ENCODE measurements at regions not wholly inside any gene's neighbourhood (a gene's known extent, or its start where the extent isn't known, plus 50 kb on each side); places are given as distances from the start of the nearest gene placed in this dataset.
A peak's percentile ranks its signal among the peaks of the same experiment; 100 is the strongest.

DNA sequence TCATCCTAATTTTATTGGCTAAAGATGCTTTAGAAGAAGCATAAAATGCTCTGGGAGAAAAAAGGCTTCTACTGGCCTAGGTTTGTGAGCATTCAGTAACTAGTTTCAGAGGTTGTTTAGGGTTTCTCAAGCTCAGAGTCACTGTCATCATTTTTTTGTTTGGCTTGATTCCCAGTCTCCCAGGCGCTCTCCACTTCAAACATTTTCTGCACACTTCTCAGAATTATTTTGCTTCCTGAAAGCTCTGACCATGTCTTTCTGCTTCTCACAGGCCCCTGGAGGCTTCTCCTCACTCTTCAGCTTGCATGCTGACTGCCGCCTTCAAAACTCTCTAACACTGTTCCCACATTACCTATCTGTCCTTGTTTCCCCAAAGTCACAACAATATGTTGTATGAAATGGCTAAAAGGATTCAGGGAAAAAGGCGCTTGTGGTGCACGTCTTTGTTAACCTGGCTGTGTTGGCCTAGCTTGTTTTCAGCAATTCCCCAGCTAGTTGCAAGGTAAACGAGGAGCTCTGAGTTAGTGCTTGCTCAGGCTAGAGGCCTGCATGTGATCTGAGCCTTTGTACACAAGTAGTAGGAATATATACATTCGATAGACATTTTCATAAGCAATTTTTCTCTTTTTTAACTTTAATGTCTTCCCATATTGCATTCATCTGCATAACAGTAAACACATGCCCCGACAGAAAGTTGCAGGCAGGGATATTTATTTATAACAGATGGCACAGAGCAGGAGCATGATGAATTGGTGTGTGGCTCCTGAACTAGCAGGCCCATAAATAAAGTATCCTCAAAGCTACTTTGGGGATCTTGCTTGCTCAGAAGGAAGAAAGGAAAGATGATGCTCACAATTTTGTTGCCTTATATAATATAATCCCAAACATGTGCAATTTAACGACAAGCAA, 129.2 kb upstream of the DPH6 start:
- H3K27me3 ChIP-seq (ENCODE audit: control insufficient read depth in 3 of 3, insufficient read depth in 3 of 3, low read depth in 1 of 3, low read length in 3 of 3): no peaks in the 10 kb centered on the region
- no peaks in the 10 kb centered on the region for H3K9me3 ChIP-seq (replicated peaks in 1 of 2; ENCODE audit: control insufficient read depth in 2 of 2, insufficient read depth in 1 of 2, low read depth in 1 of 2, low read length in 2 of 2)
- no peaks in the 10 kb centered on the region for H3K79me1 ChIP-seq (ENCODE audit: low read depth, low read length)
- H2AFZ ChIP-seq (ENCODE audit: low read length): peak overlapping the region; percentile 85
- no peak overlapping the region for H3K9ac ChIP-seq (ENCODE audit: low read depth, low read length, poor library complexity)
- no peak overlapping the region for H2BK5ac ChIP-seq (ENCODE audit: low read length)
- no peak overlapping the region for H3K4me2 ChIP-seq (ENCODE audit: insufficient read depth, low read length, poor library complexity, severe bottlenecking)
- no CpG with 5 or more reads among the region's 8 CpGs for WGBS, 2 donors (ENCODE audit: extremely low coverage in 2 of 2, insufficient read length in 2 of 2, insufficient replicate concordance in 1 of 2)
- H4K91ac ChIP-seq (ENCODE audit: low read depth, low read length, poor library complexity): no peak overlapping the region
- H3K4ac ChIP-seq (ENCODE audit: low read length): no peak overlapping the region
- H2BK15ac ChIP-seq (ENCODE audit: low read length): no peak overlapping the region
- no peak overlapping the region for H3K23ac ChIP-seq (ENCODE audit: low read depth, low read length, poor library complexity)
- H3K4me3 ChIP-seq (ENCODE audit: low read length in 2 of 2): no peak overlapping the region
- no peak overlapping the region for H4K8ac ChIP-seq (ENCODE audit: low read depth, low read length)
- no peak overlapping the region for H2BK12ac ChIP-seq (ENCODE audit: low read length)
- no peak overlapping the region for H2AK5ac ChIP-seq (ENCODE audit: low read depth, low read length)
- H3K36me3 ChIP-seq (replicated peaks in 1 of 2; ENCODE audit: control insufficient read depth in 2 of 2, insufficient read depth in 2 of 2, low read length in 2 of 2): no peaks in the 10 kb centered on the region
- no peak overlapping the region for H3K27ac ChIP-seq (replicated peaks; ENCODE audit: low read length)
- no peak for DNase-seq (ENCODE audit: low spot score)
- peaks cover 2% of the 10 kb centered on the region in 2 donors for H3K4me1 ChIP-seq (ENCODE audit: control insufficient read depth in 2 of 2, insufficient read depth in 1 of 2, low read depth in 1 of 2, low read length in 2 of 2)
- no peak overlapping the region for H3K18ac ChIP-seq (ENCODE audit: low read length)
- no peak overlapping the region for H2BK120ac ChIP-seq (ENCODE audit: low read depth, low read length)
- H3K14ac ChIP-seq (ENCODE audit: low read length): no peak overlapping the region

DNA sequence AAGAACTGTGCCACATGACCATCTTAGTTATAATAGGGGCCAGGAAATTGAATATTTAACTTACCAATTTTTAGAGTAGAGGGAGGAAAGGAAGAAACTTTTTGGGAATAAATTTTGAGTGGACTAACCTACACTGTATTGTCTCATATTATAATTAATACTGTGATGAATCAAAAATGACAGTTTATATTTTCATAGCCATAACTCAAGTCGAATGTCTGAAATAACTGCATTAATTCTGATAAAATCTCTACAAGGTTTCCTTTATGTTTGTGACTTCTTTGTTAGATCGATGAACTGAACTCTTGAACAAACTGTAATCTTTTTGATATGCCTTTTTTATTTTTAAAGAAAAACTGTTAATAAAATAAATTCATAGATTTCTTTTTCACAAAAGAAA, 132.8 kb upstream of the DPH6 start:
- H4K8ac ChIP-seq (ENCODE audit: low read depth, low read length): no peak overlapping the region
- no peak overlapping the region for H3K4me3 ChIP-seq (ENCODE audit: low read length in 2 of 2)
- no peaks in the 10 kb centered on the region for H3K27me3 ChIP-seq (ENCODE audit: control insufficient read depth in 3 of 3, insufficient read depth in 3 of 3, low read depth in 1 of 3, low read length in 3 of 3)
- DNase-seq (ENCODE audit: low spot score): no peak
- no peaks in the 10 kb centered on the region for H3K36me3 ChIP-seq (replicated peaks in 1 of 2; ENCODE audit: control insufficient read depth in 2 of 2, insufficient read depth in 2 of 2, low read length in 2 of 2)
- H3K79me1 ChIP-seq (ENCODE audit: low read depth, low read length): no peaks in the 10 kb centered on the region
- H2BK12ac ChIP-seq (ENCODE audit: low read length): no peak overlapping the region
- no peak overlapping the region for H3K27ac ChIP-seq (replicated peaks; ENCODE audit: low read length)
- no peak overlapping the region for H4K91ac ChIP-seq (ENCODE audit: low read depth, low read length, poor library complexity)
- H3K23ac ChIP-seq (ENCODE audit: low read depth, low read length, poor library complexity): no peak overlapping the region
- no peak overlapping the region for H3K9ac ChIP-seq (ENCODE audit: low read depth, low read length, poor library complexity)
- H2AFZ ChIP-seq (ENCODE audit: low read length): no peak overlapping the region
- no peak overlapping the region for H2BK15ac ChIP-seq (ENCODE audit: low read length)
- H3K4me2 ChIP-seq (ENCODE audit: insufficient read depth, low read length, poor library complexity, severe bottlenecking): no peak overlapping the region
- H3K18ac ChIP-seq (ENCODE audit: low read length): no peak overlapping the region
- H3K9me3 ChIP-seq (replicated peaks in 1 of 2; ENCODE audit: control insufficient read depth in 2 of 2, insufficient read depth in 1 of 2, low read depth in 1 of 2, low read length in 2 of 2): no peaks in the 10 kb centered on the region
- no peak overlapping the region for H2AK5ac ChIP-seq (ENCODE audit: low read depth, low read length)
- H3K14ac ChIP-seq (ENCODE audit: low read length): no peak overlapping the region
- peaks cover 2 to 5% of the 10 kb centered on the region in 2 donors for H3K4me1 ChIP-seq (ENCODE audit: control insufficient read depth in 2 of 2, insufficient read depth in 1 of 2, low read depth in 1 of 2, low read length in 2 of 2)
- no peak overlapping the region for H3K4ac ChIP-seq (ENCODE audit: low read length)
- H2BK5ac ChIP-seq (ENCODE audit: low read length): no peak overlapping the region
- no peak overlapping the region for H2BK120ac ChIP-seq (ENCODE audit: low read depth, low read length)
- whole genome bisulfite sequencing, 2 donors (ENCODE audit: extremely low coverage in 2 of 2, insufficient read length in 2 of 2, insufficient replicate concordance in 1 of 2): no CpG with 5 or more reads among the region's 2 CpGs

DNA sequence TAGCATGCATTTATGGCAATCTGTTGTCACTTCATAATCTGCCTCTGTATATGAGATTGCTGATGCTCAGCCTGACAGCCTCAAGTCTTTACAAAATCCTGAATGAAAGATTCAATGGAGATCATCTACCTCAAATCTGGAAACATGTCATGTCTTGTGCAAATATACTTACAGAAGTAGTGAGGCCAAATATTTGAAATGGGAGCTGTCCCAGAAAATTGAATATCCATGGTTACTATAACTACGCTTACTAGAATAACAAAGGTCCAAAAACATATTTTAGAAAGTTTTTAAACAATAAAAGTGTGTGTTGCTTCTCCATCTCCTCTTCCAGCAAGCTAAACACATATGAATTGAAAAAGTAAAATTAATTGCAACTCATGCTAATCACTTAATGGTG, 133.2 kb upstream of the DPH6 start:
- Histone ChIP-seq H3K36me3 (replicated peaks in 1 of 2; ENCODE audit: control insufficient read depth in 2 of 2, insufficient read depth in 2 of 2, low read length in 2 of 2) (no peaks in the 10 kb centered on the region), H3K4ac (ENCODE audit: low read length) (no peak overlapping the region), H3K23ac (ENCODE audit: low read depth, low read length, poor library complexity) (no peak overlapping the region), H3K18ac (ENCODE audit: low read length) (no peak overlapping the region), H3K4me1 (ENCODE audit: control insufficient read depth in 2 of 2, insufficient read depth in 1 of 2, low read depth in 1 of 2, low read length in 2 of 2) (peaks cover 2 to 5% of the 10 kb centered on the region in 2 donors), H3K9ac (ENCODE audit: low read depth, low read length, poor library complexity) (no peak overlapping the region), H2AFZ (ENCODE audit: low read length) (no peak overlapping the region), H3K9me3 (replicated peaks in 1 of 2; ENCODE audit: control insufficient read depth in 2 of 2, insufficient read depth in 1 of 2, low read depth in 1 of 2, low read length in 2 of 2) (no peaks in the 10 kb centered on the region), H2BK120ac (ENCODE audit: low read depth, low read length) (no peak overlapping the region), H4K8ac (ENCODE audit: low read depth, low read length) (no peak overlapping the region), H2BK15ac (ENCODE audit: low read length) (no peak overlapping the region), H2BK12ac (ENCODE audit: low read length) (no peak overlapping the region), H3K27me3 (ENCODE audit: control insufficient read depth in 3 of 3, insufficient read depth in 3 of 3, low read depth in 1 of 3, low read length in 3 of 3) (no peaks in the 10 kb centered on the region), H3K14ac (ENCODE audit: low read length) (no peak overlapping the region), H3K4me3 (ENCODE audit: low read length in 2 of 2) (no peak overlapping the region), H2AK5ac (ENCODE audit: low read depth, low read length) (no peak overlapping the region), H2BK5ac (ENCODE audit: low read length) (no peak overlapping the region), H3K79me1 (ENCODE audit: low read depth, low read length) (no peaks in the 10 kb centered on the region), H3K27ac (replicated peaks; ENCODE audit: low read length) (no peak overlapping the region), H4K91ac (ENCODE audit: low read depth, low read length, poor library complexity) (no peak overlapping the region), H3K4me2 (ENCODE audit: insufficient read depth, low read length, poor library complexity, severe bottlenecking) (no peak overlapping the region)
- no CpG with 5 or more reads among the region's 1 CpG for WGBS, 2 donors (ENCODE audit: extremely low coverage in 2 of 2, insufficient read length in 2 of 2, insufficient replicate concordance in 1 of 2)
- no peak for DNase-seq (ENCODE audit: low spot score)

DNA sequence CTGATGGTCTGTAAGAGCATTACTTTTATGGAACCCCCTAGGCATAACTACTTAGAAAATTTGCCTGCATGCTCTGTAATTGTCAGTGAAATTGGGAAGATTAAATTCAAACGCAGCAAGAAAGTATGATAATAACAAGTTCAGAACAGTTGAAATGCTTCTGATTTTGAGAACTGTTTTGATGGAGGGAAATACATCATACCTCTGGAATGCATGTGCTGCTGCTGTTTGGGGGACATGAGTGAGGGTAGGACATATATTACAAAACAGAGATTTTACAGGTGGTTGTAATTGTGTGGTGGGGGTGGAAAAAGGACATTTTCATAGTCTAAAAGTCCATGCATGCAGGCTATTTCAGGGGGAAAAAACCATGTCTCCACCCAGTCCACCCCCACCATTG, 135.0 kb upstream of the DPH6 start:
- H2AFZ ChIP-seq (ENCODE audit: low read length): no peak overlapping the region
- no peak overlapping the region for H2AK5ac ChIP-seq (ENCODE audit: low read depth, low read length)
- no peaks in the 10 kb centered on the region for H3K79me1 ChIP-seq (ENCODE audit: low read depth, low read length)
- no peak overlapping the region for H4K8ac ChIP-seq (ENCODE audit: low read depth, low read length)
- no peak overlapping the region for H3K14ac ChIP-seq (ENCODE audit: low read length)
- H3K27ac ChIP-seq (replicated peaks; ENCODE audit: low read length): no peak overlapping the region
- H2BK5ac ChIP-seq (ENCODE audit: low read length): no peak overlapping the region
- H3K4me2 ChIP-seq (ENCODE audit: insufficient read depth, low read length, poor library complexity, severe bottlenecking): no peak overlapping the region
- no peak overlapping the region for H3K4me3 ChIP-seq (ENCODE audit: low read length in 2 of 2)
- H3K36me3 ChIP-seq (replicated peaks in 1 of 2; ENCODE audit: control insufficient read depth in 2 of 2, insufficient read depth in 2 of 2, low read length in 2 of 2): no peaks in the 10 kb centered on the region
- no peak overlapping the region for H3K4ac ChIP-seq (ENCODE audit: low read length)
- no peak overlapping the region for H3K23ac ChIP-seq (ENCODE audit: low read depth, low read length, poor library complexity)
- H2BK12ac ChIP-seq (ENCODE audit: low read length): no peak overlapping the region
- no peak overlapping the region for H3K18ac ChIP-seq (ENCODE audit: low read length)
- no CpG with 5 or more reads among the region's 1 CpG for WGBS, 2 donors (ENCODE audit: extremely low coverage in 2 of 2, insufficient read length in 2 of 2, insufficient replicate concordance in 1 of 2)
- no peak for DNase-seq (ENCODE audit: low spot score)
- H3K9ac ChIP-seq (ENCODE audit: low read depth, low read length, poor library complexity): no peak overlapping the region
- H2BK120ac ChIP-seq (ENCODE audit: low read depth, low read length): no peak overlapping the region
- no peak overlapping the region for H4K91ac ChIP-seq (ENCODE audit: low read depth, low read length, poor library complexity)
- H3K4me1 ChIP-seq (ENCODE audit: control insufficient read depth in 2 of 2, insufficient read depth in 1 of 2, low read depth in 1 of 2, low read length in 2 of 2): peaks cover 2 to 5% of the 10 kb centered on the region in 2 donors
- H2BK15ac ChIP-seq (ENCODE audit: low read length): no peak overlapping the region
- no peaks in the 10 kb centered on the region for H3K27me3 ChIP-seq (ENCODE audit: control insufficient read depth in 3 of 3, insufficient read depth in 3 of 3, low read depth in 1 of 3, low read length in 3 of 3)
- no peaks in the 10 kb centered on the region for H3K9me3 ChIP-seq (replicated peaks in 1 of 2; ENCODE audit: control insufficient read depth in 2 of 2, insufficient read depth in 1 of 2, low read depth in 1 of 2, low read length in 2 of 2)
